Mesenchymal stem cell (in vitro differentiated cells and primary cell): ENCODE measurements at regions not wholly inside any gene's neighbourhood (a gene's known extent, or its start where the extent isn't known, plus 50 kb on each side); places are given as distances from the start of the nearest gene placed in this dataset.

Source experiments
- DNase-seq: peaks from one replicate; pipeline ENCODE4 v3.0.0-alpha.2; 2013
- H2AFZ ChIP-seq: one replicate; pipeline ENCODE4 v1.6.1; 2013; ENCODE audit warnings: low read depth, mild to moderate bottlenecking, control low read depth, inconsistent platforms, low read length, moderate library complexity
- H2AK5ac ChIP-seq: 2 replicates; pipeline ENCODE4 v1.6.1; 2013; ENCODE audit warnings: low read length, moderate library complexity, mild to moderate bottlenecking, inconsistent platforms; ENCODE audit not compliant: severe bottlenecking
- H2BK120ac ChIP-seq: one replicate; pipeline ENCODE4 v1.6.1; 2013; ENCODE audit warnings: low read depth, mild to moderate bottlenecking, inconsistent platforms, low read length, moderate library complexity
- H2BK12ac ChIP-seq, 2 experiments: one replicate each; pipeline ENCODE4 v1.6.1; 2013; ENCODE audit warnings: inconsistent platforms in 2 of 2, low read length in 2 of 2, mild to moderate bottlenecking in 2 of 2, moderate library complexity in 2 of 2, control low read depth in 1 of 2
- H2BK15ac ChIP-seq: one replicate; pipeline ENCODE4 v1.6.1; 2013; ENCODE audit warnings: mild to moderate bottlenecking, low read depth, inconsistent platforms; ENCODE audit not compliant: poor library complexity, severe bottlenecking
- H2BK5ac ChIP-seq: 2 replicates; pipeline ENCODE4 v1.6.1; 2013; ENCODE audit warnings: low read depth, mild to moderate bottlenecking, low read length, control low read depth, inconsistent platforms; ENCODE audit not compliant: poor library complexity, severe bottlenecking
- H3K14ac ChIP-seq, 2 experiments: one replicate each; pipeline ENCODE4 v1.6.1; 2013; ENCODE audit warnings: inconsistent platforms in 2 of 2, low read length in 2 of 2, control low read depth in 1 of 2, mild to moderate bottlenecking in 1 of 2, moderate library complexity in 1 of 2
- H3K18ac ChIP-seq, 2 experiments: one replicate each; pipeline ENCODE4 v1.6.1; 2013; ENCODE audit warnings: inconsistent platforms in 2 of 2, low read length in 2 of 2, control low read depth in 1 of 2, low read depth in 1 of 2, mild to moderate bottlenecking in 1 of 2
- H3K23ac ChIP-seq, 2 experiments: one replicate each; pipeline ENCODE4 v1.6.1; 2013; ENCODE audit warnings: inconsistent platforms in 2 of 2, low read length in 2 of 2, mild to moderate bottlenecking in 2 of 2, moderate library complexity in 2 of 2, control low read depth in 1 of 2
- H3K27ac ChIP-seq: 2 replicates; pipeline ENCODE4 v1.5.1; 2013; ENCODE audit warnings: mild to moderate bottlenecking, moderate library complexity, low read length, control low read depth, inconsistent platforms; ENCODE audit not compliant: poor library complexity, severe bottlenecking
- H3K27me3 ChIP-seq, 2 experiments: 2 replicates each; pipeline versions ENCODE4 v1.6.1 to v1.7.0; 2013; ENCODE audit warnings: low read length in 2 of 2, mild to moderate bottlenecking in 2 of 2, moderate library complexity in 2 of 2, control low read depth in 1 of 2, inconsistent platforms in 1 of 2; ENCODE audit not compliant: control insufficient read depth in 1 of 2, insufficient read depth in 1 of 2
- H3K36me3 ChIP-seq, 2 experiments: 2 replicates each; pipeline versions ENCODE4 v1.6.1 to v1.7.0; 2013; ENCODE audit warnings: low read length in 2 of 2, control low read depth in 1 of 2, inconsistent platforms in 1 of 2, low read depth in 1 of 2, mild to moderate bottlenecking in 1 of 2; ENCODE audit not compliant: insufficient read depth in 2 of 2, control insufficient read depth in 1 of 2
- H3K4ac ChIP-seq, 2 experiments: one replicate each; pipeline ENCODE4 v1.6.1; 2013; ENCODE audit warnings: inconsistent platforms in 2 of 2, low read length in 2 of 2, mild to moderate bottlenecking in 2 of 2, moderate library complexity in 2 of 2, control low read depth in 1 of 2, low read depth in 1 of 2
- H3K4me1 ChIP-seq: 2 replicates; pipeline ENCODE4 v1.6.1; 2013; ENCODE audit warnings: low read depth, low read length, control low read depth; ENCODE audit not compliant: control insufficient read depth, insufficient read depth
- H3K4me2 ChIP-seq: 2 replicates; pipeline ENCODE4 v1.6.1; 2013; ENCODE audit warnings: low read length, mild to moderate bottlenecking, inconsistent platforms; ENCODE audit not compliant: poor library complexity, severe bottlenecking
- H3K4me3 ChIP-seq, 2 experiments: 2 replicates each; pipeline versions ENCODE4 v1.5.1 to v1.7.0; 2013; ENCODE audit warnings: low read length in 2 of 2, mild to moderate bottlenecking in 2 of 2, control low read depth in 1 of 2, low read depth in 1 of 2; ENCODE audit not compliant: insufficient read depth in 1 of 2
- H3K79me1 ChIP-seq: replicated peaks from 2 replicates; pipeline ENCODE4 v1.6.1; 2013; ENCODE audit warnings: mild to moderate bottlenecking, control low read depth, low read length, inconsistent platforms; ENCODE audit not compliant: poor library complexity, severe bottlenecking
- H3K9ac ChIP-seq: 2 replicates; pipeline ENCODE4 v1.7.0; 2013; ENCODE audit warnings: mild to moderate bottlenecking, low read length, moderate library complexity
- H3K9me3 ChIP-seq: 2 replicates; pipeline ENCODE4 v1.7.0; 2013; ENCODE audit warnings: mild to moderate bottlenecking, low read length; ENCODE audit not compliant: control insufficient read depth
- H4K8ac ChIP-seq: one replicate; pipeline ENCODE4 v1.6.1; 2013; ENCODE audit warnings: inconsistent platforms, mild to moderate bottlenecking, low read length, moderate library complexity
- H4K91ac ChIP-seq: one replicate; pipeline ENCODE4 v1.6.1; 2013; ENCODE audit warnings: mild to moderate bottlenecking, low read length, inconsistent platforms
- WGBS: methylation state at CpG from one replicate; pipeline ENCODE4 v1.1.7; 2013; ENCODE audit warnings: mixed read lengths; 5-methylcytosine and 5-hydroxymethylcytosine counted together

DNA sequence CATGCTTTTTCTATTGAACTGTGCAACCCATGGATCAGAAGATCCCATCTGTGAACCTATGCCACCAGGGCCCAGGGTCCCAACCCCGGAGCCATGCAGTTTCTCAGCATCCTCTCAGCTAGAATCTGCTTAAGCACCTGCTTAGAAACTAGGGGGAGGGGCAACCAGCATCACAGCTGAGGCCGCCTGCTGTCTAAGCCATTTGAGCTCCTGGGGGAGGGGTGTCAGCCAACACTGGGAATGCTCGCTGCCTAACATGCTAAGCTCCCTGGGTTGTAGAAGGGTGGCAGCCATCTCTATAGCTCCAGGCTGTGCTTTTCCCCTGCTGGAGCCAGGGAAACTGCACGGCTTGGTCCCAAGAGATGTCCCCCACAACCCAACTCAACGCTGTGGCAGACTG lies 322.8 kb downstream of the EDEM1 start:
- Histone ChIP-seq H2BK120ac (no peak overlapping the region), H3K14ac (no peak overlapping the region), H2BK12ac (no peak overlapping the region), H4K8ac (no peak overlapping the region), H2AFZ (no peak overlapping the region), H3K9ac (no peak overlapping the region), H3K23ac (no peak overlapping the region), H3K4me2 (no peak overlapping the region), H2BK15ac (no peak overlapping the region), H3K18ac (no peak overlapping the region), H4K91ac (no peak overlapping the region), H3K4me3 (no peak overlapping the region), H3K27ac (no peak overlapping the region), H3K9me3 (peaks cover 22% of the 10 kb centered on the region), H3K4ac (no peak overlapping the region), H2AK5ac (no peak overlapping the region), H2BK5ac (no peak overlapping the region), H3K27me3 (no peaks in the 10 kb centered on the region), H3K36me3 (no peaks in the 10 kb centered on the region), H3K4me1 (no peaks in the 10 kb centered on the region), H3K79me1 (no peaks in the 10 kb centered on the region)
- DNase-seq = no peak
- 69% methylated on average over 5 of the region's 5 CpGs for WGBS

DNA sequence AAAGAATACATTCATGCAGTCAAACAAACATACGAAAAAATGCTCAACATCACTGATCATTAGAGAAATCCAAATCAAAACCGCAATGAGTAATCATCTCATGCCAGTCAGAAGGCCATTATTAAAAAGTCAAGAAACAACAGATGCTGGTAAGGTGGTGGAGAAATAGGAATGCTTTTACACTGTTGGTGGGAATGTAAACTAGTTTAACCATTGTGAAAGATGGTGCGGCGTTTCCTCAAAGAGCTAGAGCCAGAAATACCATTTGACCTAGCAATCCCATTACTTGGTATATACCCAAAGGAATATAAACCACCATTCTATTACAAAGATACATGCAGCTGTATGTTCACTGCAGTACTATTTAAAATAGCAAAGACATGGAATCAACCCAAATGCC lies 330.4 kb downstream of the EDEM1 start:
- H3K79me1 ChIP-seq = no peaks in the 10 kb centered on the region
- WGBS = 89% methylated on average over 3 of the region's 4 CpGs

DNA sequence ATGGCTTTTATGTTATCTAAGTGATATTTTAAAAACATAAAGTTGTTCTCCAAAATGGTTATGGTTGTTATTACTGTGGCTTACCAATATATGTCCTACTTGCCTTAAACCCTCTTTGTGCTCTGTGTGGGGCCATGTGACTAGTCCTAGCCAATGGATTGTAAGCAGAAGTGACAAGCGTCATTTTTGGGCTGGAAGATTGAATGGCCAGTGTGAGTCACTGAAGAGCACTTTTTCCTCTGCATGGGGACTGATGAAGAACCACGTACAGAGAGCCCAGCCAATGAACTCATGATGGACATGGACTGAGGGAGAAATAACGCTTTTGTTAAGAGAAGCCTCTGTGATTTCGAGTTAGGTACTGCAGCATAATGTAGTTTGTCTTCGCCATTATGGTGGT lies 332.7 kb downstream of the EDEM1 start:
- H3K27ac ChIP-seq = no peak overlapping the region
- DNase-seq = no peak
- H3K14ac ChIP-seq = no peak overlapping the region
- no peaks in the 10 kb centered on the region for H3K36me3 ChIP-seq
- no peak overlapping the region for H4K91ac ChIP-seq
- no peak overlapping the region for H2AK5ac ChIP-seq
- H3K4me2 ChIP-seq = no peak overlapping the region
- no peak overlapping the region for H2BK12ac ChIP-seq
- H3K23ac ChIP-seq = no peak overlapping the region
- H2BK5ac ChIP-seq = no peak overlapping the region
- no peaks in the 10 kb centered on the region for H3K79me1 ChIP-seq
- H3K4ac ChIP-seq = no peak overlapping the region
- H3K9ac ChIP-seq = no peak overlapping the region
- H3K27me3 ChIP-seq = no peaks in the 10 kb centered on the region
- H2BK15ac ChIP-seq = no peak overlapping the region
- H2BK120ac ChIP-seq = no peak overlapping the region
- no peak overlapping the region for H3K18ac ChIP-seq
- no peak overlapping the region for H4K8ac ChIP-seq
- H3K4me1 ChIP-seq = no peaks in the 10 kb centered on the region
- H3K4me3 ChIP-seq = no peak overlapping the region
- no peak overlapping the region for H2AFZ ChIP-seq
- H3K9me3 ChIP-seq = peaks cover 7% of the 10 kb centered on the region
- WGBS = 60% methylated on average over 5 of the region's 5 CpGs

More for the DNA sequence above, 330.4 kb downstream of the EDEM1 start:
- Histone ChIP-seq H3K18ac (no peak overlapping the region), H2AFZ (no peak overlapping the region), H3K23ac (no peak overlapping the region), H3K14ac (no peak overlapping the region), H3K27me3 (no peaks in the 10 kb centered on the region), H2BK120ac (no peak overlapping the region), H3K4me2 (no peak overlapping the region), H4K91ac (no peak overlapping the region), H2BK5ac (no peak overlapping the region), H3K4me1 (no peaks in the 10 kb centered on the region), H2AK5ac (no peak overlapping the region), H3K4ac (no peak overlapping the region), H2BK15ac (no peak overlapping the region), H2BK12ac (no peak overlapping the region), H3K4me3 (no peak overlapping the region), H3K36me3 (no peaks in the 10 kb centered on the region), H3K9ac (no peak overlapping the region), H3K27ac (no peak overlapping the region), H4K8ac (no peak overlapping the region), H3K9me3 (peaks cover 7% of the 10 kb centered on the region)
- DNase-seq = no peak

DNA sequence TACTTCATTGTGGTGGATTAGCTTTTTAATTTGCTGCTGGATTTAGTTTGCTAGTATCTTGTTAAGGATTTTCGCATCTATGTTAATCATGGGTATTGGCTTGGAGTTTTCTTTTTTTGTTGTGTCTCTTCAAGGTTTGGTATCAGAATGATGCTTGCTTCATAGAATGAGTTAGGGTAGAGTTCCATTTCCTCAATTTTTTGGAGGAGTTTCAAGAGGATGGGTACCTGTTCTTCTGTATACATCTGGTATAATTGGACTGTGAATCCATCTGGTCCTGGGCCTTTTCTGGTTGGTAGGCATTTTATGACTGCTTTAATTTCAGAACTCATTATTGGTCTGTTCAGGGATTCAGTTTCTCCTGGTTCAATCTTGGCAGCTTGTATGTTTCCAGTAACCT lies 335.6 kb downstream of the EDEM1 start:
- Histone ChIP-seq H3K4me3 (no peak overlapping the region), H3K18ac (no peak overlapping the region), H4K91ac (no peak overlapping the region), H3K14ac (no peak overlapping the region), H3K23ac (no peak overlapping the region), H2BK15ac (no peak overlapping the region), H3K9me3 (peaks cover 7% of the 10 kb centered on the region), H3K27ac (no peak overlapping the region), H2BK5ac (no peak overlapping the region), H2BK12ac (no peak overlapping the region), H4K8ac (no peak overlapping the region), H3K9ac (no peak overlapping the region), H2BK120ac (no peak overlapping the region), H2AK5ac (no peak overlapping the region), H3K4me1 (no peaks in the 10 kb centered on the region), H3K4ac (no peak overlapping the region), H3K4me2 (no peak overlapping the region), H3K79me1 (no peaks in the 10 kb centered on the region), H3K36me3 (no peaks in the 10 kb centered on the region), H3K27me3 (no peaks in the 10 kb centered on the region), H2AFZ (no peak overlapping the region)
- no peak for DNase-seq
- 77% methylated on average over 1 of the region's 1 CpG for WGBS
